NCI-H2196 (cell line): ENCODE measurements at regions not wholly inside any gene's neighbourhood (a gene's known extent, or its start where the extent isn't known, plus 50 kb on each side); places are given as distances from the start of the nearest gene placed in this dataset.
"Not testable (repeated sequence)": the region's sequence is repeated elsewhere in the genome, so short reads cannot be mapped to it uniquely, and the experiment has no call there.

Experiments used
- DNase-seq: peaks from one replicate; lab custom pipeline; 2025; ENCODE audit not compliant: unreplicated experiment; lab: John Stamatoyannopoulos, UW

GRCh38 chr7:66502230-66503035 lies 126.2 kb upstream of the KCTD7 start:
- DNase-seq: no peak

- DNase-seq: no peak
Observed at GRCh38 chr7:66503036-66503370, 125.7 kb upstream of the KCTD7 start.

DNA sequence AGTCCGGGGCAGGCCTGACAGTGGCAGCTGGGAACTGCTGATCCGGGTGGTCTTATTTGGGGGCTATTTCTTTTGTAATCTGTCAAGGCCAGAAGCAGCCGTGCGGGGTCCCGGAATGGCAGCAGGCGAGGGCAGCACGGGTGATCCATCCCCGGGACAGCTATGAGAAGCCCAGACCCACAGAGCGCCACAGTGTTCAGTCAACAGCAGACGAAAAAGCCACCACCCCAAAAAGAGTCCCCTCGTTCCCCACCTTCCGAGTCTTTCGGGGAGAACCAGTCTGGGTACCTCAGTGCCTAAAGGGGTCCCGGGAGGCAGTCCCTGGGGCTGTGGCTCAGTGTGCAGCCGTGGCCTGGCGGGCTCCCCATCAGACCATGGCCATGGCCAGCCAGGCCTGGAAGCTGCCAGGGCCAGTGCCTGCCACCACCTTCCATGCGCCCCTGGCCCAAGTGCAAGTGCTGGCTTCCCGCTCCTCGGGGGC lies 125.1 kb upstream of the KCTD7 start:
- no peak for DNase-seq

DNA sequence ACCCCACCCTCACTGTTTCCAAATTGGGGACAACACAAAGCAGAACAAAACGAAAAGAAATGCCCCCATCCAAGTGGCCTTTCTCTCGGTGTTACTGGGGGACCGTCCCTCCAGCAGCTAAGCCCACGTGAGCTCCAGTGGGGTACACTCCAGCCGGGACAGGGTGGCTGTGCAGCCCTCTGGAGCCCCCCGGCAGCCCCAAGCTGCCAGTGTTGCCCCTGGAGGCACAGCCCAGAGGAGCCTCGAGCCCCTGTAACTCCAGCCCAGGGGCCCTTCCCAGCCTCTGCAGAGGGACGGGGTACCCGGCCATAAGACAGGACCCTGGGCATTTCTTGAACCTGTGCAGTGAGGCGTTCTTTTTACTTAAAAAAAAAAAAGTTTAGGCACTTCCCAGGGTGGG lies 124.5 kb upstream of the KCTD7 start:
- DNase-seq: no peak

- DNase-seq: no peak
Observed at GRCh38 chr7:66505009-66505408, 123.7 kb upstream of the KCTD7 start.

DNA sequence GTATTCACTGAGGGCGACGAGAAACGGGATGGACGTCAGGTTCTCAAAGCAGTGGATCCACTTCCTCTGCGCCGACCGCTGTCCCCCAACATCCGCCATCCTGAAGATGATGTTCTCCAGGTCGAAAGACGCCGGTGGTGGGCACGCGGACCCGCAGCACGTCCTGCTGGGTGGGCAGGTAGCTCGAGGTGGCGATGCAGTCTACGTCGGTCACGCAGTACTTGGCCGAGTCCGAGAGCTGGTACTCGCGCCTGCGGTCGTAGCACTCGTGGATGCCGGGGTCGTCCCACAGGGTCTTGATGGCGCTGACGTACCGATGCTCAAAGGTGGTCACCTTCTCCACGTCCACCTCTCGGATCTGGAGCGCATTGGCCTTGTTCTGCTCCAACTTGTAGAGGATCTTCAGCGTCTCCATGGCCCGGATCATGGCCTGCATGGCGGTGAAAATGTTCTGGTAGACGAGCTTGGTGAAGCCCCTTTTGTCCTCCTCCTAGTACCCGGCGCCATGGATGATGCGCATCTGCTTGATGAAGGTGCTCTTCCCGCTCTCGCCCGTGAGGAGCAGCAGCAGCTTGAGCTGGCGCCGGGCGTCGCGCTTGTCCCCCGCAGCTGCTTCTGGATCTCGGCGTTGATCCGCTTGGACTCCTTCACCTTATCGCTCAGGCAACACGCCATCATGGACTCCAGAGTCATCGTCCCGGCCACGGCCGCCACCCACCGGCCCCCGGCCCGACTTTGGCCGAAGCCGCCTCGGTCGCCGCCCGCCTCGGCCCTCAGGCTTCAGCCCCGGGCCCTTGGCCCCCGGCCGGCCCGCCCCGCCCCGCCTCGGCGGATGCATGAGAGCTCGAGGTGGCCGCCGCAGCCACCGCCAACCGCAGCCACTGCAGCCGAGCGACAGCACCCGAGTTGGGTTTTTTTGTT lies 122.9 kb upstream of the KCTD7 start:
- no peak for DNase-seq

GRCh38 chr7:66506703-66507102 lies 122.0 kb upstream of the KCTD7 start:
- not testable (repeated sequence) for DNase-seq

DNA sequence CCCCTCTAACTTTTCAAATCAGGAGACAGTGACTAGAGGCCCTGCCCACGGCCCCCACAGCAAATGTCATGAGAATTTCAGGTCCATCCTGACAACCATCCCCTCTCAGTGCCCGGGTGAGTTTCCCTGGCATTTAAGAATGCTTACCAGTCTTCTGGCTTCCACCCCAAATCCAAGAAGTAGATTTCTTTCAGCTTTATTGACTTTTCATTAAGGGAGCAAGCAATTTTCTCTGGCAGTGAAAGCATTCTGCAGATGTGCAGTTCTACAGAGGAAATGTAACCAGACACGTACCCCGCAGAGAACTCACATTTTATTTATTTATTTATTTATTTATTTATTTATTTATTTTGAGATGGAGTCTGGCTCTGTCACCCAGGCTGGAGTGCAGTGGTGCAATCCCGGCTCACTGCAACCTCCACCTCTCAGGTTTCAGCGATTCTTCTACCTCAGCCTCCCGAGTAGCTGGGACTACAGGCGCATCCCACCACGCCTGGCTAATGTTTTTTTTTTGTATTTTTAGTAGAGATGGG lies 120.9 kb upstream of the KCTD7 start:
- peak; percentile 22 for DNase-seq

GRCh38 chr7:66508431-66508830 lies 120.2 kb upstream of the KCTD7 start:
- DNase-seq: no peak

DNA sequence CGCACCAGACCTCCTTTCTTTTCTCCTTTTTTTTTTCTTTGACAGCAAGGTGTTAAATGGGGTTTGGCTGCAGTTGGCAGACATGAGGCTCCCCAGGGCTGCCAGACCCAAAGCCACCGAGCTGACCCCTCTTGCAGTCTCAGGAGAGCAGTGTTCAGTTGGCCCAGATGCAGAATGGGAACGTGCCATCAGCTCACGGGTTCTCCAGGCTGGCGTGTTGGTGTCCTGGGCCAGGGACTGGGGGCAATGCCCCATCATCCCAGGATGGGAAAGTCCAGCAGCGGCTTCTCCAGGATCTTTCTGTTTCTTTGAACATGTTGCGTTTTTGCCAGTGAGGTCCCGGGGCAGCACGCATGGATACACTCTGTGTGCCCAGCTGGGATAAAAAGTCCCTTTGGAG lies 114.6 kb upstream of the KCTD7 start:
- no peak for DNase-seq

- DNase-seq: no peak
Observed at GRCh38 chr7:66517212-66517909, 111.3 kb upstream of the KCTD7 start.

DNA sequence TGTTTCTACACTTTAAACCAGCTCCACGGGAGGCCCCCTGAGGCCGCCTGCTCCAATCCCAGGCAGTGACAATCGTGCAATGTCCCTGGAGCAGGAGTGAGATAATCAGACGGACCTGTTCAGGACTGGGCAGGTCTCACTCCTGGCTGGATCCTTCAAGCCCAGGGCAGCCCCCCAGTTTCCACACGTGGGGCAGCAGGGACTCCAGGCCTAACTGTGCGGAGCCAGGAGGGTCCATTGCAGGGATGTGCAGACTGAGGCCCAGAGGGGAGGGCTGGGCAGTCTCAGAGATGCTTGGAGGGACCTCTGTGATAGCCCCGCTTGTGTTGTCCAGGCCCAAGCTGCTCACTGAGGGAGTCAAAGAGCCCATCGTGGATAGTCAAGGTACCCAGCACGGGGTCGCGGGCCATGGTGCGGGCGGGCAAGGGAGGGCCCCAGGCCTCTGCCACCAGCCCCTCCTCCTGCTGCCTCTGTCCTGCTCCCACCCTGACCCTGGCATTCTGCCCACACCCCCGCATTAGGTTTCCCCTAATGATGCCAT lies 110.5 kb upstream of the KCTD7 start:
- DNase-seq: no peak

- DNase-seq: no peak
Observed at GRCh38 chr7:66521675-66522074, 107.0 kb upstream of the KCTD7 start.

GRCh38 chr7:66522518-66522917 lies 106.2 kb upstream of the KCTD7 start:
- no peak for DNase-seq

DNA sequence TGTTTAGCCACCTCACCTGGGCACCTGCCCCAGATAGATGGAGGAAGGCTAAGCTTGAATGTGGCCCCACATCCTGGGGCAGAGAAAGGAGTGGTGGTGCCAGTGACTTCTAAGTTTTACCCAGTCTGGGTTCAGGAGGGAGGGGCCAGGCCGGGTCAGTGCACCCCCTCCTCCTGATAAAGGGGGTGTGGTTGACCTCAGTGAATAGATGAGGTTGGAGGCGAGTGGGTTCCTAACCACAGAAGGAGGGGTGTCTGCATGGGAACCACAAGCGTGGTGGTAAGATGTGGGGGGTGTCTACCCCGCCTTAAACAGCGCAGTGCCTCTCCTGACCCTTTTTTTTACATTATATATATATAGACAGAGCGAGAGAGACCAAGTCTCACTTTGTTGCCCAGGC lies 105.3 kb upstream of the KCTD7 start:
- no peak for DNase-seq

DNA sequence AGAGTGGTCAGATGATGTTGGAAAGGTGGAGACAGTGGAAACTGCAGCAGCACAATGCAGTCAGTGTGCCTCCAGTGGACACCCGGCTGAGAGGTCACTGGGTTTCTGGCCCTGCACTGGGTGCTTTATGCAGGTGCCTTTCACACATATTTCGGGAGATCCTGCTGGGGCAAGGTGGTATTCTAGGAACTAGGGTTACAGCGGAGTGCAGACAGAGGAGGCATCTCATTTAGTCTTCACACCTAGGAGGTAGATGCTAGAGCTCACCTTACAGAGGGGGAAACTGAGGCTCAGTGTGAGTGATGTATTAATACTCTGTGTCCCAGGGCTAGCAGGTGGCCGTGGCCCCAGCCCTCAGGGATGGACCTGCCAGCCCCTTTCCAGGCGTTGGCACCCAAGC lies 103.9 kb upstream of the KCTD7 start:
- no peak for DNase-seq

GRCh38 chr7:66526782-66527181 lies 101.9 kb upstream of the KCTD7 start:
- DNase-seq: not testable (repeated sequence)

- DNase-seq: no peak
Observed at GRCh38 chr7:66528652-66529051, 100.0 kb upstream of the KCTD7 start.

GRCh38 chr7:66529883-66530610 lies 98.6 kb upstream of the KCTD7 start:
- DNase-seq: no peak
